Activated CD8-positive, alpha-beta T cell treated with anti-CD3 and anti-CD28 coated beads for 36 hours (primary cell): ENCODE measurements at regions not wholly inside any gene's neighbourhood (a gene's known extent, or its start where the extent isn't known, plus 50 kb on each side); places are given as distances from the start of the nearest gene placed in this dataset.

Experiments
- ATAC-seq: fragments of 200-7000 bp; cut with Tn5 transposase; one replicate; pipeline ENCODE4 v1.10.0; 2021; ENCODE audit warnings: mild to moderate bottlenecking, moderate library complexity
- CTCF ChIA-PET: fragments of 350-600 bp; sonication (Branson Sonifier 250); formaldehyde crosslinking; loops from one replicate; lab custom pipeline; 2021; ENCODE audit warnings: antibody characterized with exemption; lab: Charles Lee
- POLR2A ChIA-PET: fragments of 350-600 bp; sonication (Branson Sonifier 250); formaldehyde crosslinking; loops from one replicate; lab custom pipeline; 2021; ENCODE audit warnings: antibody characterized with exemption; lab: Charles Lee
- DNase-seq: peaks from one replicate; pipeline ENCODE4 v3.0.0-alpha.2; 2020
- H3K27ac Mint-ChIP-seq: one replicate; pipeline ENCODE4 v1.8.0; 2021; ENCODE audit warnings: mild to moderate bottlenecking, mixed read lengths
- H3K27me3 Mint-ChIP-seq: one replicate; pipeline ENCODE4 v1.8.0; 2021; ENCODE audit warnings: mixed read lengths
- H3K36me3 Mint-ChIP-seq: one replicate; pipeline ENCODE4 v1.8.0; 2021; ENCODE audit warnings: low read depth, mixed read lengths
- H3K4me1 Mint-ChIP-seq: one replicate; pipeline ENCODE4 v1.8.0; 2021; ENCODE audit warnings: low read depth, mixed read lengths
- H3K4me3 Mint-ChIP-seq: one replicate; pipeline ENCODE4 v1.8.0; 2021; ENCODE audit warnings: mild to moderate bottlenecking, moderate library complexity, mixed read lengths
- H3K9me3 Mint-ChIP-seq: one replicate; pipeline ENCODE4 v1.8.0; 2021; ENCODE audit warnings: mixed read lengths
- intact Hi-C: fragments of 100-400 bp; cut with micrococcal nuclease; formaldehyde crosslinking; loops from one replicate; pipeline ENCODE4 v1.10.0; 2022
- TF ChIP-seq, protein P1 (sequence below): fragments of 200-600 bp; IDR thresholded peaks from one replicate; pipeline ENCODE4 v1.8.0; 2022; ENCODE audit warnings: antibody characterized with exemption, mild to moderate bottlenecking

- Mint-ChIP-seq H3K4me3 (no peak overlapping the region), H3K9me3 (no peaks in the 10 kb centered on the region), H3K36me3 (no peaks in the 10 kb centered on the region), H3K4me1 (no peaks in the 10 kb centered on the region), H3K27ac (no peak overlapping the region), H3K27me3 (no peaks in the 10 kb centered on the region)
- TF ChIP-seq, protein P1, sequence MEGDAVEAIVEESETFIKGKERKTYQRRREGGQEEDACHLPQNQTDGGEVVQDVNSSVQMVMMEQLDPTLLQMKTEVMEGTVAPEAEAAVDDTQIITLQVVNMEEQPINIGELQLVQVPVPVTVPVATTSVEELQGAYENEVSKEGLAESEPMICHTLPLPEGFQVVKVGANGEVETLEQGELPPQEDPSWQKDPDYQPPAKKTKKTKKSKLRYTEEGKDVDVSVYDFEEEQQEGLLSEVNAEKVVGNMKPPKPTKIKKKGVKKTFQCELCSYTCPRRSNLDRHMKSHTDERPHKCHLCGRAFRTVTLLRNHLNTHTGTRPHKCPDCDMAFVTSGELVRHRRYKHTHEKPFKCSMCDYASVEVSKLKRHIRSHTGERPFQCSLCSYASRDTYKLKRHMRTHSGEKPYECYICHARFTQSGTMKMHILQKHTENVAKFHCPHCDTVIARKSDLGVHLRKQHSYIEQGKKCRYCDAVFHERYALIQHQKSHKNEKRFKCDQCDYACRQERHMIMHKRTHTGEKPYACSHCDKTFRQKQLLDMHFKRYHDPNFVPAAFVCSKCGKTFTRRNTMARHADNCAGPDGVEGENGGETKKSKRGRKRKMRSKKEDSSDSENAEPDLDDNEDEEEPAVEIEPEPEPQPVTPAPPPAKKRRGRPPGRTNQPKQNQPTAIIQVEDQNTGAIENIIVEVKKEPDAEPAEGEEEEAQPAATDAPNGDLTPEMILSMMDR = no peak
- ATAC-seq (no peak), DNase-seq (no peak)
- ChIA-PET CTCF (no interaction called here), POLR2A (no interaction called here)
- intact Hi-C loops = no loop called here
Observed at GRCh38 chr14:34183478-34183877, 232.6 kb upstream of the EGLN3 start.

GRCh38 chr14:34181338-34181737 is 230.5 kb upstream of the EGLN3 start:
- TF ChIP-seq, protein P1 = no peak
- Mint-ChIP-seq H3K27me3 (no peaks in the 10 kb centered on the region), H3K9me3 (no peaks in the 10 kb centered on the region), H3K4me1 (no peaks in the 10 kb centered on the region), H3K4me3 (no peak overlapping the region), H3K27ac (no peak overlapping the region), H3K36me3 (no peaks in the 10 kb centered on the region)
- no peak for ATAC-seq
- no peak for DNase-seq
- intact Hi-C loops = no loop called here
- CTCF ChIA-PET = interaction anchor here (1.2 kb wide), 1 partner anchor 48 kb away, joined by 3 read pairs; no protein-coding TSS in a partner anchor
- POLR2A ChIA-PET = no interaction called here

DNA sequence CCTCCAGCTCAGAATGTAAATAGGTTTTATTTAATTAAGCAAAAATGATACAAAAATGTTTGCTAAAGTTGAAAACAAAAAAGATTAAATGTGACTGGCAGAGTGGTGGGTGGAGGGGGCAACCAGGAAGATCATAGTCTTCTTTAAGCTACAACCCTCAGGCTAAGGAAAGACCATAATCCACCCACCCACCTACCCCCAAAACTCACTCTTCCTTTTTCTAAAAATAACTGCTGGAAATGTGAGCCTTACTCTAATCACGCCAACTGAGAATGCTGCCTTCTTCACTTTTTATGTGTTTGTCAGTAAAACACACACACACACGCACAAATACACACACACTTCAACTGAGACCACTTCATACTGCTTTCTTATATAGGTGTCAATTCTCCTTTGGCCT is 230.0 kb upstream of the EGLN3 start:
- TF ChIP-seq, protein P1 = no peak
- intact Hi-C loops = no loop called here
- ATAC-seq (no peak), DNase-seq (no peak)
- Mint-ChIP-seq H3K4me3 (no peak overlapping the region), H3K36me3 (no peaks in the 10 kb centered on the region), H3K4me1 (no peaks in the 10 kb centered on the region), H3K27ac (no peak overlapping the region), H3K9me3 (no peaks in the 10 kb centered on the region), H3K27me3 (no peaks in the 10 kb centered on the region)
- POLR2A ChIA-PET = no interaction called here
- CTCF ChIA-PET = interaction anchor here (0.9 to 1.2 kb wide), 2 partner anchors 49 to 388 kb away, joined by 3 read pairs; no protein-coding TSS in a partner anchor

- intact Hi-C loops = no loop called here
- no peak overlapping the region for H3K4me3 Mint-ChIP-seq
- no peaks in the 10 kb centered on the region for H3K27me3 Mint-ChIP-seq
- no peaks in the 10 kb centered on the region for H3K9me3 Mint-ChIP-seq
- TF ChIP-seq, protein P1 = no peak
- DNase-seq (no peak), ATAC-seq (no peak)
- ChIA-PET POLR2A (no interaction called here), CTCF (interaction anchor here (0.9 to 1.2 kb wide), 2 partner anchors 49 to 387 kb away, joined by 3 read pairs; no protein-coding TSS in a partner anchor)
- no peaks in the 10 kb centered on the region for H3K4me1 Mint-ChIP-seq
- no peaks in the 10 kb centered on the region for H3K36me3 Mint-ChIP-seq
- no peak overlapping the region for H3K27ac Mint-ChIP-seq
Observed at GRCh38 chr14:34180434-34180833, 229.6 kb upstream of the EGLN3 start.

GRCh38 chr14:34179727-34180126 is 228.9 kb upstream of the EGLN3 start:
- intact Hi-C loops = no loop called here
- no peak overlapping the region for H3K4me3 Mint-ChIP-seq
- POLR2A ChIA-PET = no interaction called here

More at GRCh38 chr14:34179727-34180126, 228.9 kb upstream of the EGLN3 start:
- Mint-ChIP-seq H3K4me1 (no peaks in the 10 kb centered on the region), H3K9me3 (no peaks in the 10 kb centered on the region), H3K36me3 (no peaks in the 10 kb centered on the region), H3K27ac (no peak overlapping the region), H3K27me3 (no peaks in the 10 kb centered on the region)
- ATAC-seq (no peak), DNase-seq (no peak)
- CTCF ChIA-PET = no interaction called here
- TF ChIP-seq, protein P1 = no peak
